H1 (cell line): ENCODE measurements at regions not wholly inside any gene's neighbourhood (a gene's known extent, or its start where the extent isn't known, plus 50 kb on each side); places are given as distances from the start of the nearest gene placed in this dataset.

Experiments
- CBX8 ChIP-seq: fragments of 300-800, 300-1000 bp; sonication (generic); IDR thresholded peaks from 2 replicates; pipeline ENCODE4 v1.7.1; 2016; ENCODE audit warnings: low read depth, low read length, borderline replicate concordance
- EZH2 ChIP-seq: fragments of 200-600 bp; sonication (generic); IDR thresholded peaks from 2 replicates; pipeline ENCODE4 v1.7.1; 2012; ENCODE audit warnings: low read depth, mild to moderate bottlenecking, moderate library complexity, low read length, inconsistent platforms; ENCODE audit not compliant: severe bottlenecking
- HDAC2 ChIP-seq, 2 experiments: fragments of 300-600 bp in 1 of 2; sonication (generic) in 1 of 2; IDR thresholded peaks; 2 replicates each; pipeline ENCODE4 v1.6.1; 2011 to 2012; ENCODE audit warnings: low read depth in 2 of 2, low read length in 2 of 2, mild to moderate bottlenecking in 2 of 2, moderate library complexity in 2 of 2, borderline replicate concordance in 1 of 2, inconsistent platforms in 1 of 2
- MAFK ChIP-seq: IDR thresholded peaks from 2 replicates; pipeline ENCODE4 v1.6.1; 2012; ENCODE audit warnings: low read depth, mild to moderate bottlenecking, improper control_type of control experiment, low read length
- NRF1 ChIP-seq: IDR thresholded peaks from 2 replicates; pipeline ENCODE4 v1.6.1; 2011; ENCODE audit warnings: mild to moderate bottlenecking, low read depth, low read length, improper control_type of control experiment
- POLR2A ChIP-seq, 2 experiments: IDR thresholded peaks; 1 replicate in 1 of 2; 2 replicates in 1 of 2; pipeline ENCODE4 v1.6.1; 2011; ENCODE audit warnings: low read depth in 2 of 2, low read length in 2 of 2, mild to moderate bottlenecking in 2 of 2; ENCODE audit errors: control extremely low read depth in 1 of 2
- POLR2AphosphoS5 ChIP-seq: IDR thresholded peaks from 2 replicates; pipeline ENCODE4 v1.6.1; 2011; ENCODE audit warnings: low read depth, low read length
- RAD21 ChIP-seq, 2 experiments: IDR thresholded peaks in 1 of 2; conservative IDR thresholded peaks in 1 of 2; 2 replicates each; pipeline ENCODE4 v1.6.1; 2011; ENCODE audit warnings: low read depth in 2 of 2, low read length in 2 of 2, improper control_type of control experiment in 1 of 2, inconsistent platforms in 1 of 2, mild to moderate bottlenecking in 1 of 2, moderate library complexity in 1 of 2
- RBBP5 ChIP-seq: IDR thresholded peaks from 2 replicates; pipeline ENCODE4 v1.7.1; 2012; ENCODE audit warnings: low read depth, mild to moderate bottlenecking, inconsistent platforms, low read length, moderate library complexity, borderline replicate concordance
- RFX5 ChIP-seq: IDR thresholded peaks from 2 replicates; pipeline ENCODE4 v1.6.1; 2011; ENCODE audit warnings: low read depth, low read length, improper control_type of control experiment, borderline replicate concordance
- SP1 ChIP-seq: IDR thresholded peaks from 2 replicates; pipeline ENCODE4 v1.6.1; 2011; ENCODE audit warnings: low read depth, low read length
- TEAD4 ChIP-seq: IDR thresholded peaks from 2 replicates; pipeline ENCODE4 v1.6.1; 2012; ENCODE audit warnings: low read depth, low read length, inconsistent platforms, mixed read lengths
- TF ChIP-seq, protein P1 (sequence below): fragments of 300-600 bp; sonication (generic); IDR thresholded peaks from 2 replicates; pipeline ENCODE4 v1.7.1; 2012; ENCODE audit warnings: low read length, moderate library complexity, mild to moderate bottlenecking, inconsistent platforms; ENCODE audit not compliant: insufficient replicate concordance
- TF ChIP-seq, protein P2 (sequence below), 3 experiments: IDR thresholded peaks; 1 replicate in 2 of 3; 2 replicates in 1 of 3; pipeline versions ENCODE4 v1.5.1 to v1.6.1; 2011; ENCODE audit warnings: low read length in 3 of 3, mild to moderate bottlenecking in 3 of 3, inconsistent platforms in 2 of 3, low read depth in 1 of 3, moderate library complexity in 1 of 3; ENCODE audit not compliant: insufficient read depth in 1 of 3; ENCODE audit errors: control extremely low read depth in 1 of 3

DNA sequence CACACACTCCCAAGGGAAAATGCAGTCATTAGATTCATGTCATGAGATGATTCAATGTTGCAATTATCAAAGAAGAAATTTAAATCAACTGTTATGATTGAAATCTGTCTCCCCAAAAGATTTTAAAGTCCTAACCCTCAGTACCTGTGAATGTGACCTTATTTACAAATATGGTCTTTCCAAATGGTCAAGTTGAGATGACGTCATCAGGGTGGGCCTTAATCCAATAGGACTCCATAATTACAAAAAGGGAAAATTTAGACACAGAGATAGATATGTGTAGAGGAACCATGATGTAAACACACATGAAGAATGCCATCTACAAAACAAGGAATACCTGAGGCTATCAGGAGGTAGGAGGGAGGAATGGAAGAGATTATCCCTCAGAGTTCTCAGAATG lies 221.1 kb downstream of the ISL1 start:
- TF ChIP-seq HDAC2 (IDR thresholded peaks at IDR 0.05; ENCODE audit: borderline replicate concordance in 1 of 2, low read depth in 2 of 2, low read length in 2 of 2) (no peak), EZH2 (no peak), NRF1 (no peak), CBX8 (no peak), POLR2A (IDR thresholded peaks at IDR 0.05; ENCODE audit: control extremely low read depth in 1 of 2, low read depth in 2 of 2, low read length in 2 of 2) (no peak), SP1 (no peak), POLR2AphosphoS5 (no peak), RAD21 (IDR thresholded peaks at IDR 0.05 in 1 of 2, conservative IDR thresholded peaks at IDR 0.05 in 1 of 2; ENCODE audit: low read depth in 2 of 2, low read length in 2 of 2) (no peak), TEAD4 (no peak), RBBP5 (no peak), MAFK (no peak), RFX5 (no peak)
- TF ChIP-seq, protein P1, sequence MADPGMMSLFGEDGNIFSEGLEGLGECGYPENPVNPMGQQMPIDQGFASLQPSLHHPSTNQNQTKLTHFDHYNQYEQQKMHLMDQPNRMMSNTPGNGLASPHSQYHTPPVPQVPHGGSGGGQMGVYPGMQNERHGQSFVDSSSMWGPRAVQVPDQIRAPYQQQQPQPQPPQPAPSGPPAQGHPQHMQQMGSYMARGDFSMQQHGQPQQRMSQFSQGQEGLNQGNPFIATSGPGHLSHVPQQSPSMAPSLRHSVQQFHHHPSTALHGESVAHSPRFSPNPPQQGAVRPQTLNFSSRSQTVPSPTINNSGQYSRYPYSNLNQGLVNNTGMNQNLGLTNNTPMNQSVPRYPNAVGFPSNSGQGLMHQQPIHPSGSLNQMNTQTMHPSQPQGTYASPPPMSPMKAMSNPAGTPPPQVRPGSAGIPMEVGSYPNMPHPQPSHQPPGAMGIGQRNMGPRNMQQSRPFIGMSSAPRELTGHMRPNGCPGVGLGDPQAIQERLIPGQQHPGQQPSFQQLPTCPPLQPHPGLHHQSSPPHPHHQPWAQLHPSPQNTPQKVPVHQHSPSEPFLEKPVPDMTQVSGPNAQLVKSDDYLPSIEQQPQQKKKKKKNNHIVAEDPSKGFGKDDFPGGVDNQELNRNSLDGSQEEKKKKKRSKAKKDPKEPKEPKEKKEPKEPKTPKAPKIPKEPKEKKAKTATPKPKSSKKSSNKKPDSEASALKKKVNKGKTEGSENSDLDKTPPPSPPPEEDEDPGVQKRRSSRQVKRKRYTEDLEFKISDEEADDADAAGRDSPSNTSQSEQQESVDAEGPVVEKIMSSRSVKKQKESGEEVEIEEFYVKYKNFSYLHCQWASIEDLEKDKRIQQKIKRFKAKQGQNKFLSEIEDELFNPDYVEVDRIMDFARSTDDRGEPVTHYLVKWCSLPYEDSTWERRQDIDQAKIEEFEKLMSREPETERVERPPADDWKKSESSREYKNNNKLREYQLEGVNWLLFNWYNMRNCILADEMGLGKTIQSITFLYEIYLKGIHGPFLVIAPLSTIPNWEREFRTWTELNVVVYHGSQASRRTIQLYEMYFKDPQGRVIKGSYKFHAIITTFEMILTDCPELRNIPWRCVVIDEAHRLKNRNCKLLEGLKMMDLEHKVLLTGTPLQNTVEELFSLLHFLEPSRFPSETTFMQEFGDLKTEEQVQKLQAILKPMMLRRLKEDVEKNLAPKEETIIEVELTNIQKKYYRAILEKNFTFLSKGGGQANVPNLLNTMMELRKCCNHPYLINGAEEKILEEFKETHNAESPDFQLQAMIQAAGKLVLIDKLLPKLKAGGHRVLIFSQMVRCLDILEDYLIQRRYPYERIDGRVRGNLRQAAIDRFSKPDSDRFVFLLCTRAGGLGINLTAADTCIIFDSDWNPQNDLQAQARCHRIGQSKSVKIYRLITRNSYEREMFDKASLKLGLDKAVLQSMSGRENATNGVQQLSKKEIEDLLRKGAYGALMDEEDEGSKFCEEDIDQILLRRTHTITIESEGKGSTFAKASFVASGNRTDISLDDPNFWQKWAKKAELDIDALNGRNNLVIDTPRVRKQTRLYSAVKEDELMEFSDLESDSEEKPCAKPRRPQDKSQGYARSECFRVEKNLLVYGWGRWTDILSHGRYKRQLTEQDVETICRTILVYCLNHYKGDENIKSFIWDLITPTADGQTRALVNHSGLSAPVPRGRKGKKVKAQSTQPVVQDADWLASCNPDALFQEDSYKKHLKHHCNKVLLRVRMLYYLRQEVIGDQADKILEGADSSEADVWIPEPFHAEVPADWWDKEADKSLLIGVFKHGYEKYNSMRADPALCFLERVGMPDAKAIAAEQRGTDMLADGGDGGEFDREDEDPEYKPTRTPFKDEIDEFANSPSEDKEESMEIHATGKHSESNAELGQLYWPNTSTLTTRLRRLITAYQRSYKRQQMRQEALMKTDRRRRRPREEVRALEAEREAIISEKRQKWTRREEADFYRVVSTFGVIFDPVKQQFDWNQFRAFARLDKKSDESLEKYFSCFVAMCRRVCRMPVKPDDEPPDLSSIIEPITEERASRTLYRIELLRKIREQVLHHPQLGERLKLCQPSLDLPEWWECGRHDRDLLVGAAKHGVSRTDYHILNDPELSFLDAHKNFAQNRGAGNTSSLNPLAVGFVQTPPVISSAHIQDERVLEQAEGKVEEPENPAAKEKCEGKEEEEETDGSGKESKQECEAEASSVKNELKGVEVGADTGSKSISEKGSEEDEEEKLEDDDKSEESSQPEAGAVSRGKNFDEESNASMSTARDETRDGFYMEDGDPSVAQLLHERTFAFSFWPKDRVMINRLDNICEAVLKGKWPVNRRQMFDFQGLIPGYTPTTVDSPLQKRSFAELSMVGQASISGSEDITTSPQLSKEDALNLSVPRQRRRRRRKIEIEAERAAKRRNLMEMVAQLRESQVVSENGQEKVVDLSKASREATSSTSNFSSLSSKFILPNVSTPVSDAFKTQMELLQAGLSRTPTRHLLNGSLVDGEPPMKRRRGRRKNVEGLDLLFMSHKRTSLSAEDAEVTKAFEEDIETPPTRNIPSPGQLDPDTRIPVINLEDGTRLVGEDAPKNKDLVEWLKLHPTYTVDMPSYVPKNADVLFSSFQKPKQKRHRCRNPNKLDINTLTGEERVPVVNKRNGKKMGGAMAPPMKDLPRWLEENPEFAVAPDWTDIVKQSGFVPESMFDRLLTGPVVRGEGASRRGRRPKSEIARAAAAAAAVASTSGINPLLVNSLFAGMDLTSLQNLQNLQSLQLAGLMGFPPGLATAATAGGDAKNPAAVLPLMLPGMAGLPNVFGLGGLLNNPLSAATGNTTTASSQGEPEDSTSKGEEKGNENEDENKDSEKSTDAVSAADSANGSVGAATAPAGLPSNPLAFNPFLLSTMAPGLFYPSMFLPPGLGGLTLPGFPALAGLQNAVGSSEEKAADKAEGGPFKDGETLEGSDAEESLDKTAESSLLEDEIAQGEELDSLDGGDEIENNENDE: no peak
- TF ChIP-seq, protein P2, sequence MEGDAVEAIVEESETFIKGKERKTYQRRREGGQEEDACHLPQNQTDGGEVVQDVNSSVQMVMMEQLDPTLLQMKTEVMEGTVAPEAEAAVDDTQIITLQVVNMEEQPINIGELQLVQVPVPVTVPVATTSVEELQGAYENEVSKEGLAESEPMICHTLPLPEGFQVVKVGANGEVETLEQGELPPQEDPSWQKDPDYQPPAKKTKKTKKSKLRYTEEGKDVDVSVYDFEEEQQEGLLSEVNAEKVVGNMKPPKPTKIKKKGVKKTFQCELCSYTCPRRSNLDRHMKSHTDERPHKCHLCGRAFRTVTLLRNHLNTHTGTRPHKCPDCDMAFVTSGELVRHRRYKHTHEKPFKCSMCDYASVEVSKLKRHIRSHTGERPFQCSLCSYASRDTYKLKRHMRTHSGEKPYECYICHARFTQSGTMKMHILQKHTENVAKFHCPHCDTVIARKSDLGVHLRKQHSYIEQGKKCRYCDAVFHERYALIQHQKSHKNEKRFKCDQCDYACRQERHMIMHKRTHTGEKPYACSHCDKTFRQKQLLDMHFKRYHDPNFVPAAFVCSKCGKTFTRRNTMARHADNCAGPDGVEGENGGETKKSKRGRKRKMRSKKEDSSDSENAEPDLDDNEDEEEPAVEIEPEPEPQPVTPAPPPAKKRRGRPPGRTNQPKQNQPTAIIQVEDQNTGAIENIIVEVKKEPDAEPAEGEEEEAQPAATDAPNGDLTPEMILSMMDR (IDR thresholded peaks at IDR 0.05; ENCODE audit: control extremely low read depth in 1 of 3, insufficient read depth in 1 of 3, low read depth in 1 of 3, low read length in 3 of 3): no peak
